Endothelial cell of umbilical vein (primary cell): ENCODE measurements at regions not wholly inside any gene's neighbourhood (a gene's known extent, or its start where the extent isn't known, plus 50 kb on each side); places are given as distances from the start of the nearest gene placed in this dataset.

Experiments
- BruUV-seq: library from RNA; stranded (reverse); fragments of 400-500 nt; replicated peaks from 2 replicates; lab custom pipeline; 2021; lab: Mats Ljungman, UMichigan
- CTCF ChIA-PET: fragments of 300-600, 350-600 bp; sonication (Branson Sonifier 250); formaldehyde crosslinking; loops from one replicate; lab custom pipeline; 2021; ENCODE audit warnings: antibody characterized with exemption, inconsistent platforms; lab: Charles Lee
- POLR2A ChIA-PET: fragments of 300-600, 350-600 bp; sonication (Branson Sonifier 250); formaldehyde crosslinking; loops from one replicate; lab custom pipeline; 2021; ENCODE audit warnings: antibody characterized with exemption, inconsistent platforms; lab: Charles Lee
- DNase-seq: peaks from one replicate; pipeline ENCODE4 v3.0.0-alpha.2; 2011; ENCODE audit warnings: low read depth, low spot score
- FAIRE-seq: peaks from 2 replicates; lab custom pipeline; 2011; peaks lifted over from hg19 to GRCh38; lab: Jason Lieb, UNC
- H2AFZ ChIP-seq: 2 replicates; pipeline ENCODE4 v1.6.0; 2012; ENCODE audit warnings: low read depth, low read length, control low read depth, inconsistent platforms
- H3K27ac ChIP-seq: 2 replicates; pipeline ENCODE4 v1.5.1; 2011; ENCODE audit warnings: low read depth, mild to moderate bottlenecking, control low read depth, low read length, moderate library complexity; ENCODE audit not compliant: insufficient read depth
- H3K27me3 ChIP-seq, 2 experiments: 2 replicates each; pipeline versions ENCODE4 v1.6.0 to v1.6.1; 2011; ENCODE audit warnings: low read length in 2 of 2, mixed read lengths in 1 of 2; ENCODE audit not compliant: control insufficient read depth in 2 of 2, insufficient read depth in 2 of 2
- H3K36me3 ChIP-seq, 2 experiments: 2 replicates in 1 of 2; 3 replicates in 1 of 2; pipeline ENCODE4 v1.5.1; 2011; ENCODE audit warnings: low read length in 2 of 2, mild to moderate bottlenecking in 1 of 2, moderate library complexity in 1 of 2; ENCODE audit not compliant: control insufficient read depth in 2 of 2, insufficient read depth in 2 of 2; ENCODE audit errors: extremely low read depth in 1 of 2
- H3K4me1 ChIP-seq: 3 replicates; pipeline ENCODE4 v1.5.1; 2011; ENCODE audit warnings: mild to moderate bottlenecking, low read length; ENCODE audit not compliant: control insufficient read depth, insufficient read depth; ENCODE audit errors: extremely low read depth
- H3K4me2 ChIP-seq: 2 replicates; pipeline ENCODE4 v1.6.1; 2011; ENCODE audit warnings: low read length, control low read depth, mixed read lengths; ENCODE audit not compliant: insufficient read depth
- H3K4me3 ChIP-seq, 3 experiments: fragments of 200-600 bp in 1 of 3; sonication (generic), shearing (Covaris generic) in 1 of 3; replicated peaks in 1 of 3; 2 replicates each; pipeline ENCODE4 v1.5.1; 2011 to 2016; ENCODE audit warnings: control low read depth in 3 of 3, low read length in 3 of 3, mild to moderate bottlenecking in 2 of 3, inconsistent platforms in 1 of 3, low read depth in 1 of 3, moderate library complexity in 1 of 3; ENCODE audit not compliant: insufficient read depth in 1 of 3
- H3K79me2 ChIP-seq: 2 replicates; pipeline ENCODE4 v1.6.0; 2012; ENCODE audit warnings: low read length, inconsistent platforms; ENCODE audit not compliant: control insufficient read depth, insufficient read depth
- H3K9ac ChIP-seq: replicated peaks from 2 replicates; pipeline ENCODE3; 2011; ENCODE audit warnings: low read length, control low read depth; ENCODE audit not compliant: insufficient read depth; ENCODE audit errors: extremely low read depth
- H3K9me1 ChIP-seq: replicated peaks from 3 replicates; pipeline ENCODE4 v1.6.0; 2011; ENCODE audit warnings: mild to moderate bottlenecking, low read length; ENCODE audit not compliant: control insufficient read depth, insufficient read depth; ENCODE audit errors: extremely low read depth
- H3K9me3 ChIP-seq: replicated peaks from 2 replicates; pipeline ENCODE4 v1.5.1; 2012; ENCODE audit warnings: low read length, inconsistent platforms; ENCODE audit not compliant: control insufficient read depth, insufficient read depth
- H4K20me1 ChIP-seq: replicated peaks from 2 replicates; pipeline ENCODE3; 2011; ENCODE audit warnings: mild to moderate bottlenecking, low read length; ENCODE audit not compliant: control insufficient read depth, insufficient read depth; ENCODE audit errors: extremely low read depth
- EZH2 ChIP-seq: IDR thresholded peaks from 2 replicates; pipeline ENCODE4 v1.6.1; 2012; ENCODE audit warnings: borderline replicate concordance, low read depth, mild to moderate bottlenecking, moderate library complexity, low read length, inconsistent platforms; ENCODE audit not compliant: severe bottlenecking
- FOS ChIP-seq: IDR thresholded peaks from 2 replicates; pipeline ENCODE4 v1.6.1; 2011; ENCODE audit warnings: mild to moderate bottlenecking, low read length, moderate library complexity, borderline replicate concordance; ENCODE audit not compliant: insufficient read depth
- GATA2 ChIP-seq: IDR thresholded peaks from 2 replicates; pipeline ENCODE4 v1.7.0; 2011; ENCODE audit warnings: low read depth, mild to moderate bottlenecking, moderate library complexity, mixed read lengths, low read length; ENCODE audit not compliant: insufficient read length, insufficient read depth
- JUN ChIP-seq: IDR thresholded peaks from 2 replicates; pipeline ENCODE4 v1.6.1; 2011; ENCODE audit warnings: borderline replicate concordance, low read depth; ENCODE audit not compliant: insufficient read length, insufficient read depth
- MYC ChIP-seq: IDR thresholded peaks from one replicate; pipeline ENCODE4 v1.6.1; 2011; ENCODE audit warnings: mild to moderate bottlenecking, low read depth, low read length
- POLR2A ChIP-seq: IDR thresholded peaks from 2 replicates; pipeline ENCODE4 v1.6.1; 2012; ENCODE audit warnings: low read depth, mild to moderate bottlenecking, control low read depth, low read length
- POLR2AphosphoS5 ChIP-seq: IDR thresholded peaks from 2 replicates; pipeline ENCODE4 v1.6.1; 2012; ENCODE audit warnings: low read depth, mild to moderate bottlenecking, control low read depth, low read length, moderate library complexity; ENCODE audit not compliant: insufficient read depth
- dilution Hi-C: fragments of 300-500 bp; cut with MboI; formaldehyde crosslinking; loops from one replicate; pipeline ENCODE4 v1.15.0; 2019; ENCODE audit warnings: low sequenced_read_pairs; ENCODE audit not compliant: extremely low pct_ligation_motif_present
- intact Hi-C: fragments of 100-400 bp; cut with micrococcal nuclease; formaldehyde crosslinking; loops from one replicate; pipeline ENCODE4 v1.10.0; 2022
- TF ChIP-seq, protein P1 (sequence below): IDR thresholded peaks from 2 replicates; pipeline ENCODE4 v1.6.1; 2011; ENCODE audit not compliant: insufficient read depth, insufficient read length
- TF ChIP-seq, protein P2 (sequence below), 2 donors: IDR thresholded peaks; 1 replicate in 1 of 2; 2 replicates in 1 of 2; pipeline ENCODE4 v1.5.1; 2011; ENCODE audit warnings: low read length in 2 of 2, mild to moderate bottlenecking in 2 of 2, moderate library complexity in 2 of 2, control low read depth in 1 of 2, inconsistent platforms in 1 of 2, low read depth in 1 of 2; ENCODE audit not compliant: insufficient read depth in 1 of 2; ENCODE audit errors: extremely low read depth in 1 of 2

DNA sequence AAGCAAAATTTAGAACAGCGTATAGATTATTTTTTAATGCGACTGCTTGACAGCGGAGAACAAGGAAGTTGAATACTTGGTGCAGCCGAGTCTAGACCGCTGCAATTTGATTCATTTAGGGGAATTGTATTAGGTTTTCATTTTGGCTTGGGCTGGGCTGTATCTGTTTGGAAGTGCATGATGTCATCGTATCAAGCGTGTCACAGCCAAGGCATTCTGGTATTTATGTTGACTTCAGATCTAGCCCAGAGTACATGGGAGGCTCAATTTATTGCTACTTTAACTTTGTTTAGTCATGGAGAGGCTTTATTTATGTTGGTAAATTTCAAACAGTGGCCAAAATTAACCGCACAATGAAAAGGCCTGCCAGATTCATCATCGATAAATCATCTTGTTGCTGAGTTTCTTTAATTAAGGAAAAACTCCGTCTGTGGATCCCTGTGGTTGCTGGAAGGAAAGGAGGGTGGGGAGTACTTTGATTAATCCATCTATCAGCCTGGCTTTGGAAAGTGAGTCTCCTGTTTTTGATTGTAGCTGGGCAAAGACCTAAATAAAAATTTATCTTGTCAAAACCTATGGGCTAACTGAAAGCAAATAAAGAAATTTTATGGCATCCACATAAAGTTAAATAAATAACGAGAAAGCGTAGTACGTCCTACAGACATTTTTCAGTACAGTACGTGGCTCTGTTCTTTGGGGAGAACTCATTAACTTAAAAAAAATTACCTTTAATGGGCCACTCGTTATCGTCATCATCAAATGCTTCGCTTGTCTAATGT is 230.4 kb upstream of the SPRED2 start:
- Histone ChIP-seq H3K4me3 (no peak overlapping the region), H3K36me3 (no peaks in the 10 kb centered on the region), H3K27me3 (peaks cover 0 to 3% of the 10 kb centered on the region in 2 experiments), H2AFZ (no peak overlapping the region), H3K9me3 (no peaks in the 10 kb centered on the region), H3K4me2 (no peak overlapping the region), H3K4me1 (no peaks in the 10 kb centered on the region), H3K9ac (no peak overlapping the region), H3K27ac (no peak overlapping the region), H4K20me1 (no peaks in the 10 kb centered on the region), H3K9me1 (no peaks in the 10 kb centered on the region), H3K79me2 (no peaks in the 10 kb centered on the region)
- intact Hi-C loops (no loop called here), dilution Hi-C loops (no loop called here)
- TF ChIP-seq POLR2AphosphoS5 (no peak), POLR2A (no peak), MYC (no peak), JUN (no peak), EZH2 (no peak), GATA2 (no peak), FOS (no peak)
- TF ChIP-seq, protein P1, sequence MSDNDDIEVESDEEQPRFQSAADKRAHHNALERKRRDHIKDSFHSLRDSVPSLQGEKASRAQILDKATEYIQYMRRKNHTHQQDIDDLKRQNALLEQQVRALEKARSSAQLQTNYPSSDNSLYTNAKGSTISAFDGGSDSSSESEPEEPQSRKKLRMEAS, result no peak
- TF ChIP-seq, protein P2, sequence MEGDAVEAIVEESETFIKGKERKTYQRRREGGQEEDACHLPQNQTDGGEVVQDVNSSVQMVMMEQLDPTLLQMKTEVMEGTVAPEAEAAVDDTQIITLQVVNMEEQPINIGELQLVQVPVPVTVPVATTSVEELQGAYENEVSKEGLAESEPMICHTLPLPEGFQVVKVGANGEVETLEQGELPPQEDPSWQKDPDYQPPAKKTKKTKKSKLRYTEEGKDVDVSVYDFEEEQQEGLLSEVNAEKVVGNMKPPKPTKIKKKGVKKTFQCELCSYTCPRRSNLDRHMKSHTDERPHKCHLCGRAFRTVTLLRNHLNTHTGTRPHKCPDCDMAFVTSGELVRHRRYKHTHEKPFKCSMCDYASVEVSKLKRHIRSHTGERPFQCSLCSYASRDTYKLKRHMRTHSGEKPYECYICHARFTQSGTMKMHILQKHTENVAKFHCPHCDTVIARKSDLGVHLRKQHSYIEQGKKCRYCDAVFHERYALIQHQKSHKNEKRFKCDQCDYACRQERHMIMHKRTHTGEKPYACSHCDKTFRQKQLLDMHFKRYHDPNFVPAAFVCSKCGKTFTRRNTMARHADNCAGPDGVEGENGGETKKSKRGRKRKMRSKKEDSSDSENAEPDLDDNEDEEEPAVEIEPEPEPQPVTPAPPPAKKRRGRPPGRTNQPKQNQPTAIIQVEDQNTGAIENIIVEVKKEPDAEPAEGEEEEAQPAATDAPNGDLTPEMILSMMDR (IDR thresholded peaks at IDR 0.05; ENCODE audit: extremely low read depth in 1 of 2, insufficient read depth in 1 of 2, low read depth in 1 of 2, low read length in 2 of 2), result no peak
- ChIA-PET CTCF (no interaction called here), POLR2A (no interaction called here)
- DNase-seq (no peak), FAIRE-seq (no peak)
- BruUV-seq, result no TSS peak
